ENCODE measurements at regions not wholly inside any gene's neighbourhood (a gene's known extent, or its start where the extent isn't known, plus 50 kb on each side); places are given as distances from the start of the nearest gene placed in this dataset.

GRCh38 chr20:57890202-57890800 lies 180.5 kb upstream of the PMEPA1 start:
- no peak for DNase-seq

- DNase-seq = no peak
Observed at GRCh38 chr20:57888591-57888990, 178.8 kb upstream of the PMEPA1 start.

GRCh38 chr20:57884956-57885355 lies 175.1 kb upstream of the PMEPA1 start:
- DNase-seq = no peak

GRCh38 chr20:57883761-57884160 lies 173.9 kb upstream of the PMEPA1 start:
- DNase-seq = no peak

- no peak for DNase-seq
Observed at GRCh38 chr20:57883224-57883623, 173.4 kb upstream of the PMEPA1 start.

- DNase-seq = no peak
Observed at GRCh38 chr20:57882451-57883161, 172.8 kb upstream of the PMEPA1 start.

GRCh38 chr20:57881466-57882385 lies 171.9 kb upstream of the PMEPA1 start:
- no peak for DNase-seq

GRCh38 chr20:57880571-57880892 lies 170.7 kb upstream of the PMEPA1 start:
- DNase-seq = no peak

- DNase-seq = no peak
Observed at GRCh38 chr20:57879779-57880570, 170.2 kb upstream of the PMEPA1 start.

- no peak for DNase-seq
Observed at GRCh38 chr20:57879437-57879778, 169.6 kb upstream of the PMEPA1 start.

- DNase-seq = no peak
Observed at GRCh38 chr20:57878786-57879424, 169.1 kb upstream of the PMEPA1 start.

- no peak for DNase-seq
Observed at GRCh38 chr20:57877995-57878394, 168.2 kb upstream of the PMEPA1 start.

- no peak for DNase-seq
Observed at GRCh38 chr20:57877131-57877824, 167.5 kb upstream of the PMEPA1 start.

GRCh38 chr20:57876163-57876562 lies 166.3 kb upstream of the PMEPA1 start:
- no peak for DNase-seq

GRCh38 chr20:57874141-57874540 lies 164.3 kb upstream of the PMEPA1 start:
- DNase-seq = no peak

GRCh38 chr20:57872816-57873409 lies 163.1 kb upstream of the PMEPA1 start:
- no peak for DNase-seq

GRCh38 chr20:57871237-57871632 lies 161.4 kb upstream of the PMEPA1 start:
- no peak for DNase-seq

- DNase-seq = no peak
Observed at GRCh38 chr20:57870597-57871236, 160.9 kb upstream of the PMEPA1 start.

GRCh38 chr20:57869951-57870315 lies 160.1 kb upstream of the PMEPA1 start:
- DNase-seq = no peak

GRCh38 chr20:57869291-57869950 lies 159.6 kb upstream of the PMEPA1 start:
- no peak for DNase-seq

GRCh38 chr20:57868310-57868709 lies 158.5 kb upstream of the PMEPA1 start:
- no peak for DNase-seq
